Thoracic aorta (tissue), 2 donors: ENCODE measurements at regions not wholly inside any gene's neighbourhood (a gene's known extent, or its start where the extent isn't known, plus 50 kb on each side); places are given as distances from the start of the nearest gene placed in this dataset.
A peak's percentile ranks its signal among the peaks of the same experiment; 100 is the strongest.

ENCODE experiments used
- ATAC-seq: fragments of 150-250 bp; one replicate; pipeline ENCODE4 v1.8.0; 2017; ENCODE audit warnings: low read depth; ENCODE audit not compliant: insufficient number of reproducible peaks, low FRiP score
- DNase-seq: peaks from one replicate; pipeline ENCODE4 v3.0.0-alpha.2; 2020; ENCODE audit warnings: low spot score
- H3K27ac ChIP-seq, 2 donors: fragments of 200-600 bp; sonication (generic); 1 replicate in 1 of 2; 2 replicates in 1 of 2; pipeline ENCODE4 v1.5.1; 2016; ENCODE audit warnings: mild to moderate bottlenecking in 2 of 2, moderate library complexity in 2 of 2
- H3K27me3 ChIP-seq: fragments of 200-600 bp; sonication (generic); replicated peaks from 2 replicates; pipeline ENCODE4 v1.6.0; 2016; ENCODE audit warnings: mild to moderate bottlenecking; ENCODE audit not compliant: insufficient read depth
- H3K36me3 ChIP-seq: fragments of 200-600 bp; sonication (generic); one replicate; pipeline ENCODE4 v1.5.1; 2016
- H3K4me1 ChIP-seq, 2 donors: fragments of 200-600 bp; sonication (generic); 1 replicate in 1 of 2; 2 replicates in 1 of 2; pipeline versions ENCODE4 v1.5.1 to v1.6.0; 2016; ENCODE audit warnings: low read depth in 2 of 2, mild to moderate bottlenecking in 1 of 2; ENCODE audit not compliant: control insufficient read depth in 1 of 2
- H3K4me3 ChIP-seq: fragments of 200-600 bp; sonication (generic); 2 replicates; pipeline ENCODE4 v1.5.1; 2016; ENCODE audit warnings: mild to moderate bottlenecking
- H3K9me3 ChIP-seq: fragments of 200-600 bp; sonication (generic); 2 replicates; pipeline ENCODE4 v1.5.1; 2016
- CTCF ChIP-seq: fragments of 200-600 bp; sonication (generic); IDR thresholded peaks from one replicate; pipeline ENCODE4 v1.5.1; 2019; ENCODE audit warnings: antibody characterized with exemption

GRCh38 chr2:222034058-222034457, 264.7 kb downstream of the PAX3 start:
- DNase-seq (no peak), ATAC-seq (no peak)
- H3K4me1 ChIP-seq = no peaks in the 10 kb centered on the region
- H3K27me3 ChIP-seq = no peaks in the 10 kb centered on the region
- no peak for TF ChIP-seq CTCF
- H3K9me3 ChIP-seq = no peaks in the 10 kb centered on the region
- H3K27ac ChIP-seq = no peak overlapping the region
- no peak overlapping the region for H3K4me3 ChIP-seq
- H3K36me3 ChIP-seq = no peaks in the 10 kb centered on the region

- Histone ChIP-seq H3K27ac (no peak overlapping the region), H3K4me1 (no peaks in the 10 kb centered on the region), H3K9me3 (no peaks in the 10 kb centered on the region), H3K36me3 (no peaks in the 10 kb centered on the region), H3K4me3 (no peak overlapping the region), H3K27me3 (no peaks in the 10 kb centered on the region)
- no peak for ATAC-seq
- DNase-seq = no peak
- TF ChIP-seq CTCF = no peak
These were observed 265.3 kb downstream of the PAX3 start for GRCh38 chr2:222033541-222033940.

- no peak for DNase-seq
- no peak overlapping the region for H3K27ac ChIP-seq
- no peaks in the 10 kb centered on the region for H3K36me3 ChIP-seq
- H3K4me3 ChIP-seq = no peak overlapping the region
- TF ChIP-seq CTCF = no peak
- H3K27me3 ChIP-seq = no peaks in the 10 kb centered on the region
- no peaks in the 10 kb centered on the region for H3K9me3 ChIP-seq
- no peaks in the 10 kb centered on the region for H3K4me1 ChIP-seq
- no peak for ATAC-seq
These were observed 272.9 kb downstream of the PAX3 start for GRCh38 chr2:222025881-222026271.

GRCh38 chr2:222024932-222025880, 273.6 kb downstream of the PAX3 start:
- DNase-seq (no peak), ATAC-seq (no peak)
- Histone ChIP-seq H3K27me3 (no peaks in the 10 kb centered on the region), H3K4me3 (no peak overlapping the region), H3K9me3 (no peaks in the 10 kb centered on the region), H3K27ac (no peak overlapping the region), H3K36me3 (no peaks in the 10 kb centered on the region), H3K4me1 (no peaks in the 10 kb centered on the region)
- peak; percentile 34 for TF ChIP-seq CTCF

- Histone ChIP-seq H3K27ac (no peak overlapping the region), H3K9me3 (no peaks in the 10 kb centered on the region), H3K4me1 (no peaks in the 10 kb centered on the region), H3K27me3 (no peaks in the 10 kb centered on the region), H3K4me3 (no peak overlapping the region), H3K36me3 (no peaks in the 10 kb centered on the region)
- ATAC-seq (no peak), DNase-seq (no peak)
- no peak for TF ChIP-seq CTCF
These were observed 281.4 kb downstream of the PAX3 start for GRCh38 chr2:222017252-222017850.
